OCI-LY1 (cell line): ENCODE measurements at regions not wholly inside any gene's neighbourhood (a gene's known extent, or its start where the extent isn't known, plus 50 kb on each side); places are given as distances from the start of the nearest gene placed in this dataset.

Experiments used
- EZH2 ChIP-seq: fragments of 200-600 bp; sonication (generic), shearing (Covaris generic); IDR thresholded peaks from 2 replicates; pipeline ENCODE4 v1.8.0; 2017; ENCODE audit warnings: borderline replicate concordance, mixed run types, mild to moderate bottlenecking, antibody characterized with exemption, low read length, moderate library complexity, mixed read lengths
- TF ChIP-seq, protein P1 (sequence below): fragments of 200-600 bp; sonication (generic), shearing (Covaris generic); IDR thresholded peaks from 2 replicates; pipeline ENCODE4 v1.5.1; 2017; ENCODE audit warnings: mild to moderate bottlenecking, antibody characterized with exemption, low read length, moderate library complexity, mixed read lengths

DNA sequence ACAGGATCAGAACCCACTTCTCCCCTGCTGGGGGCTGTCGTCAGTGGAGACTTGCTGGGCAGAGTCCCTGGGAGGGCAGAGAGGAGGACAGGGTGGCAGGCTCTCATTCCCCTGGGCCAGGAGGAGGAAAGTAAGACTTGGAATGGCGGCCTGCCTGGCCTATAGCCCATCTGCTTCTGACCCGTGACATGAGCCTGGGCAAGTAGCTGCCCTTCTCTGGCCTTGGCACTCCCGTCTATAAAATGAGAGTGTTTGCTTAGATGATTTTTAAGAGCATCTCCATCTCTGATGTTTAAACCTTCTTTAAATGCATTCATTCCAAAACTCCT is 173.0 kb downstream of the DDX1 start:
- TF ChIP-seq, protein P1, sequence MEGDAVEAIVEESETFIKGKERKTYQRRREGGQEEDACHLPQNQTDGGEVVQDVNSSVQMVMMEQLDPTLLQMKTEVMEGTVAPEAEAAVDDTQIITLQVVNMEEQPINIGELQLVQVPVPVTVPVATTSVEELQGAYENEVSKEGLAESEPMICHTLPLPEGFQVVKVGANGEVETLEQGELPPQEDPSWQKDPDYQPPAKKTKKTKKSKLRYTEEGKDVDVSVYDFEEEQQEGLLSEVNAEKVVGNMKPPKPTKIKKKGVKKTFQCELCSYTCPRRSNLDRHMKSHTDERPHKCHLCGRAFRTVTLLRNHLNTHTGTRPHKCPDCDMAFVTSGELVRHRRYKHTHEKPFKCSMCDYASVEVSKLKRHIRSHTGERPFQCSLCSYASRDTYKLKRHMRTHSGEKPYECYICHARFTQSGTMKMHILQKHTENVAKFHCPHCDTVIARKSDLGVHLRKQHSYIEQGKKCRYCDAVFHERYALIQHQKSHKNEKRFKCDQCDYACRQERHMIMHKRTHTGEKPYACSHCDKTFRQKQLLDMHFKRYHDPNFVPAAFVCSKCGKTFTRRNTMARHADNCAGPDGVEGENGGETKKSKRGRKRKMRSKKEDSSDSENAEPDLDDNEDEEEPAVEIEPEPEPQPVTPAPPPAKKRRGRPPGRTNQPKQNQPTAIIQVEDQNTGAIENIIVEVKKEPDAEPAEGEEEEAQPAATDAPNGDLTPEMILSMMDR = no peak
- no peak for TF ChIP-seq EZH2
